A549 (cell line): ENCODE measurements at regions not wholly inside any gene's neighbourhood (a gene's known extent, or its start where the extent isn't known, plus 50 kb on each side); places are given as distances from the start of the nearest gene placed in this dataset.

ENCODE experiments used
- ATAC-seq, 2 experiments: fragments of 200-7000 bp in 1 of 2; fragments of >200 bp in 1 of 2; cut with Nextera tagmentation in 1 of 2; cut with Tn5 transposase in 1 of 2; 3 replicates each; pipeline versions ENCODE4 v1.8.0 to v1.9.1; 2018 to 2020; ENCODE audit warnings: mild to moderate bottlenecking in 1 of 2, moderate library complexity in 1 of 2
- CTCF ChIA-PET: fragments of 300-600 bp; sonication (Branson Sonifier 250); formaldehyde crosslinking; extraction: SDS; loops from one replicate; lab custom pipeline; 2021; ENCODE audit warnings: antibody characterized with exemption, inconsistent platforms; lab: Yijun Ruan, JAX
- POLR2A ChIA-PET: fragments of 350-600 bp; formaldehyde crosslinking; extraction: SDS; loops from one replicate; lab custom pipeline; 2021; ENCODE audit warnings: antibody characterized with exemption, inconsistent platforms; lab: Yijun Ruan, JAX
- DNase-seq, 2 experiments: peaks; one replicate each; pipeline versions ENCODE4 v3.0.0 to v3.0.0-alpha.2; 2011 to 2016; ENCODE audit warnings: low read depth in 1 of 2, low spot score in 1 of 2
- FAIRE-seq: peaks from 2 replicates; lab custom pipeline; 2011; peaks lifted over from hg19 to GRCh38; lab: Jason Lieb, UNC
- H3K27ac ChIP-seq, 2 experiments: fragments of >200 bp; sonication (Bioruptor Twin); formaldehyde crosslinking; 3 replicates each; pipeline ENCODE4 v1.5.1; 2016 to 2017
- H3K4me1 ChIP-seq: fragments of >200 bp; sonication (Bioruptor Twin); formaldehyde crosslinking; 3 replicates; pipeline ENCODE4 v1.6.1; 2016
- H3K4me2 ChIP-seq: fragments of >200 bp; sonication (Bioruptor Twin); formaldehyde crosslinking; 3 replicates; pipeline ENCODE4 v1.6.1; 2016
- H3K4me3 ChIP-seq: fragments of >200 bp; sonication (Bioruptor Twin); formaldehyde crosslinking; 3 replicates; pipeline ENCODE4 v1.5.1; 2016
- H3K9me3 ChIP-seq: fragments of >200 bp; sonication (Bioruptor Twin); formaldehyde crosslinking; 3 replicates; pipeline ENCODE4 v1.6.1; 2016
- BHLHE40 ChIP-seq: IDR thresholded peaks from 2 replicates; pipeline ENCODE4 v1.6.1; 2012; ENCODE audit warnings: low read depth, low read length, inconsistent platforms
- CEBPB ChIP-seq, 2 experiments: fragments of >200 bp in 1 of 2; sonication (Bioruptor Twin) in 1 of 2; formaldehyde crosslinking in 1 of 2; IDR thresholded peaks; 2 replicates each; pipeline ENCODE4 v1.6.1; 2012 to 2016
- EHMT2 ChIP-seq: fragments of 200-600 bp; sonication (generic); IDR thresholded peaks from 2 replicates; pipeline ENCODE4 v1.6.1; 2016; ENCODE audit warnings: antibody characterized with exemption, low read depth, mild to moderate bottlenecking, moderate library complexity
- EP300 ChIP-seq, 2 experiments: fragments of >200 bp; sonication (Bioruptor Twin); formaldehyde crosslinking; IDR thresholded peaks; 2 replicates in 1 of 2; 3 replicates in 1 of 2; pipeline ENCODE4 v1.6.1; 2016 to 2017
- FOSB ChIP-seq: fragments of 250-450 bp; sonication (Bioruptor Pico); IDR thresholded peaks from 2 replicates; pipeline ENCODE4 v1.5.0; 2020; ENCODE audit warnings: mild to moderate bottlenecking, moderate library complexity
- FOSL2 ChIP-seq, 2 experiments: fragments of 450-650 bp in 1 of 2; fragments of >200 bp in 1 of 2; sonication (Bioruptor Twin) in 1 of 2; formaldehyde crosslinking; IDR thresholded peaks; 2 replicates each; pipeline versions ENCODE4 v1.5.0 to v1.6.1; 2016 to 2020; ENCODE audit warnings: mild to moderate bottlenecking in 1 of 2, moderate library complexity in 1 of 2
- HOXA7 ChIP-seq: fragments of 250-450 bp; sonication (Bioruptor Pico); IDR thresholded peaks from 2 replicates; pipeline ENCODE4 v1.5.0; 2020; ENCODE audit warnings: mild to moderate bottlenecking, moderate library complexity
- JUNB ChIP-seq: fragments of >200 bp; sonication (Bioruptor Twin); formaldehyde crosslinking; IDR thresholded peaks from 2 replicates; pipeline ENCODE4 v1.6.1; 2016
- KDM1A ChIP-seq: fragments of 200-600 bp; sonication (generic); IDR thresholded peaks from 2 replicates; pipeline ENCODE4 v1.6.1; 2016; ENCODE audit warnings: low read depth, mild to moderate bottlenecking
- KDM5A ChIP-seq: fragments of 200-600 bp; sonication (generic); IDR thresholded peaks from 2 replicates; pipeline ENCODE4 v1.6.1; 2016; ENCODE audit warnings: antibody characterized with exemption, mild to moderate bottlenecking
- MAFK ChIP-seq: fragments of 450-650 bp; IDR thresholded peaks from 2 replicates; pipeline ENCODE4 v1.6.1; 2014; ENCODE audit not compliant: partially characterized antibody
- MAZ ChIP-seq: fragments of 150-350 bp; IDR thresholded peaks from 2 replicates; pipeline ENCODE4 v1.6.1; 2014; ENCODE audit warnings: antibody characterized with exemption, low read depth, low read length, borderline replicate concordance
- MYC ChIP-seq: IDR thresholded peaks from 2 replicates; pipeline ENCODE4 v1.6.1; 2012; ENCODE audit warnings: mild to moderate bottlenecking, inconsistent platforms, low read length, improper control_type of control experiment, borderline replicate concordance
- NFE2L2 ChIP-seq: fragments of 150-350 bp; conservative IDR thresholded peaks from 2 replicates; pipeline ENCODE4 v1.6.1; 2014; ENCODE audit warnings: low read length
- NR3C1 ChIP-seq: fragments of >200 bp; sonication (Bioruptor Twin); formaldehyde crosslinking; IDR thresholded peaks from 3 replicates; pipeline ENCODE4 v1.6.1; 2017
- POLR2A ChIP-seq: IDR thresholded peaks from 2 replicates; pipeline ENCODE4 v1.6.1; 2012; ENCODE audit warnings: mild to moderate bottlenecking, low read length
- RNF2 ChIP-seq: fragments of 200-600 bp; sonication (generic); IDR thresholded peaks from 2 replicates; pipeline ENCODE4 v1.6.1; 2016; ENCODE audit warnings: low read depth, mild to moderate bottlenecking, antibody characterized with exemption, moderate library complexity, borderline replicate concordance
- SMC3 ChIP-seq: fragments of >200 bp; sonication (Bioruptor Twin); formaldehyde crosslinking; IDR thresholded peaks from 3 replicates; pipeline ENCODE4 v1.6.1; 2018; ENCODE audit warnings: inconsistent platforms
- ZNF302 ChIP-seq: fragments of 250-450 bp; sonication (Bioruptor Pico); IDR thresholded peaks from 2 replicates; pipeline ENCODE4 v1.9.0; 2021; ENCODE audit warnings: inconsistent platforms, mild to moderate bottlenecking, moderate library complexity
- ZSCAN20 ChIP-seq: fragments of 250-450 bp; sonication (Bioruptor Pico); IDR thresholded peaks from 2 replicates; pipeline ENCODE4 v1.8.0; 2022; ENCODE audit warnings: mild to moderate bottlenecking, moderate library complexity
- WGBS: methylation state at CpG from one replicate; pipeline ENCODE4 v1.1.6; 2017; ENCODE audit errors: missing lambda C conversion rate; 5-methylcytosine and 5-hydroxymethylcytosine counted together
- TF ChIP-seq, protein P1 (sequence below): fragments of 250-450 bp; sonication (Bioruptor Pico); IDR thresholded peaks from 2 replicates; pipeline ENCODE4 v1.5.0; 2021; ENCODE audit warnings: mild to moderate bottlenecking, moderate library complexity, borderline replicate concordance
- TF ChIP-seq, protein P2 (sequence below): fragments of >200 bp; sonication (Bioruptor Twin); formaldehyde crosslinking; IDR thresholded peaks from 3 replicates; pipeline ENCODE4 v1.6.1; 2016
- TF ChIP-seq, protein P3 (sequence below): IDR thresholded peaks from 2 replicates; pipeline ENCODE4 v1.6.1; 2012; ENCODE audit warnings: low read depth, borderline replicate concordance
- TF ChIP-seq, protein P4 (sequence below): fragments of 250-450 bp; sonication (Bioruptor Pico); IDR thresholded peaks from 2 replicates; pipeline ENCODE4 v1.5.0; 2020; ENCODE audit warnings: low read depth, mild to moderate bottlenecking, moderate library complexity
- TF ChIP-seq, protein P5 (sequence below): fragments of 450-650 bp; IDR thresholded peaks from 2 replicates; pipeline ENCODE4 v1.6.1; 2014; ENCODE audit warnings: antibody characterized with exemption

DNA sequence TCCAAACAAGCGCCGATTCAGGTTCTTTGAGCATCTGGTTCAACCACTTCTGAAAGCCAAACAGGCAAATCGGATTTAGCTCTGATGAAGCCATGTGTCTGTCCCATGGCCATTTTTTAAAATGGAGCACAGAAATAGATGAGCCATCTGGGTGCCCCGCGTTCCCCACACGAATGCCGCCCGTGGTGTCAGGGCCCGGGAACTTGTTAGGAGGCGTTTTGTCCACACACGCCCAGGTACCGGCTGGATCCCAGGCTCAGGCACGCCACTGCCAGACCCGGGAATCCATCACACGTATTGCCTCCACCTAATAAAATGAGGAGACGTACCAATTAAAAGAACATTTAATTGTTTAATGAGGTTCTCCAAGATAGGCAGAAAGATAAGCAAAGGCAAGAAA lies 374.4 kb upstream of the SALL3 start:
- ATAC-seq (no peak), DNase-seq (no peak), FAIRE-seq (no peak)
- no peak overlapping the region for H3K27ac ChIP-seq
- no peak overlapping the region for H3K4me3 ChIP-seq
- H3K4me1 ChIP-seq, result no peaks in the 10 kb centered on the region
- no peak overlapping the region for H3K4me2 ChIP-seq
- no peaks in the 10 kb centered on the region for H3K9me3 ChIP-seq
- POLR2A ChIA-PET, result no interaction called here
- CTCF ChIA-PET, result no interaction called here
- TF ChIP-seq EHMT2 (no peak), EP300 (IDR thresholded peaks at IDR 0.05) (no peak), KDM5A (no peak), MYC (no peak), FOSL2 (IDR thresholded peaks at IDR 0.05) (no peak), FOSL2 (CRISPR knock-in tag; IDR thresholded peaks at IDR 0.05) (no peak), POLR2A (no peak), MAFK (no peak), JUNB (no peak)
- TF ChIP-seq, protein P1, sequence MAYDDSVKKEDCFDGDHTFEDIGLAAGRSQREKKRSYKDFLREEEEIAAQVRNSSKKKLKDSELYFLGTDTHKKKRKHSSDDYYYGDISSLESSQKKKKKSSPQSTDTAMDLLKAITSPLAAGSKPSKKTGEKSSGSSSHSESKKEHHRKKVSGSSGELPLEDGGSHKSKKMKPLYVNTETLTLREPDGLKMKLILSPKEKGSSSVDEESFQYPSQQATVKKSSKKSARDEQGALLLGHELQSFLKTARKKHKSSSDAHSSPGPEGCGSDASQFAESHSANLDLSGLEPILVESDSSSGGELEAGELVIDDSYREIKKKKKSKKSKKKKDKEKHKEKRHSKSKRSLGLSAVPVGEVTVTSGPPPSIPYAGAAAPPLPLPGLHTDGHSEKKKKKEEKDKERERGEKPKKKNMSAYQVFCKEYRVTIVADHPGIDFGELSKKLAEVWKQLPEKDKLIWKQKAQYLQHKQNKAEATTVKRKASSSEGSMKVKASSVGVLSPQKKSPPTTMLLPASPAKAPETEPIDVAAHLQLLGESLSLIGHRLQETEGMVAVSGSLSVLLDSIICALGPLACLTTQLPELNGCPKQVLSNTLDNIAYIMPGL (CRISPR knock-in tag), result no peak
- WGBS, result 60% methylated on average over 16 of the region's 16 CpGs

DNA sequence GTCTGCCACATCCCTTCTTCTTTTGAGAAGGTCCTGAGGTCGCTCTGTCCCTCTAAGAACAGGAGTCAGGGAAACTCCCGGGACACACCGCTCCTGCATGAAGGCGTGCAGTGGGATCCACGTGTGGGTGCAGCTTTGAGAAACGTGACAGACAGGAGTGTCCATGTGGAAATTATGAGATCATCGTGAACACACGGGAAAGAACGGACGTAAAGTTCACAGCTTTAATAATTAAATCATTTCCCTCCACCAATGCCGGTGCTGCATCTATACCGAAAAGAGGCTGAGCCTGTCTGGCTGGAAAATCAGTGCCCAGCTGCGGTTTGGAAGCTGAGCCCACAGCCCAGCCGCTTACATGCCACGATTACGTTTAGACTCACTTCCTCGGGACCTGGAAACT lies 372.4 kb upstream of the SALL3 start:
- ATAC-seq, result no peak
- Histone ChIP-seq H3K9me3 (no peaks in the 10 kb centered on the region), H3K27ac (no peak overlapping the region), H3K4me2 (no peak overlapping the region), H3K4me3 (no peak overlapping the region), H3K4me1 (no peaks in the 10 kb centered on the region)
- 16% methylated on average over 17 of the region's 17 CpGs for WGBS
- no peak for DNase-seq
- CTCF ChIA-PET, result no interaction called here
- no peak for FAIRE-seq
- no peak for TF ChIP-seq ZNF302 (CRISPR knock-in tag)
- no peak for TF ChIP-seq SMC3
- TF ChIP-seq, protein P2, sequence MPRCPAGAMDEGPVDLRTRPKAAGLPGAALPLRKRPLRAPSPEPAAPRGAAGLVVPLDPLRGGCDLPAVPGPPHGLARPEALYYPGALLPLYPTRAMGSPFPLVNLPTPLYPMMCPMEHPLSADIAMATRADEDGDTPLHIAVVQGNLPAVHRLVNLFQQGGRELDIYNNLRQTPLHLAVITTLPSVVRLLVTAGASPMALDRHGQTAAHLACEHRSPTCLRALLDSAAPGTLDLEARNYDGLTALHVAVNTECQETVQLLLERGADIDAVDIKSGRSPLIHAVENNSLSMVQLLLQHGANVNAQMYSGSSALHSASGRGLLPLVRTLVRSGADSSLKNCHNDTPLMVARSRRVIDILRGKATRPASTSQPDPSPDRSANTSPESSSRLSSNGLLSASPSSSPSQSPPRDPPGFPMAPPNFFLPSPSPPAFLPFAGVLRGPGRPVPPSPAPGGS, result no peak
- TF ChIP-seq, protein P3, sequence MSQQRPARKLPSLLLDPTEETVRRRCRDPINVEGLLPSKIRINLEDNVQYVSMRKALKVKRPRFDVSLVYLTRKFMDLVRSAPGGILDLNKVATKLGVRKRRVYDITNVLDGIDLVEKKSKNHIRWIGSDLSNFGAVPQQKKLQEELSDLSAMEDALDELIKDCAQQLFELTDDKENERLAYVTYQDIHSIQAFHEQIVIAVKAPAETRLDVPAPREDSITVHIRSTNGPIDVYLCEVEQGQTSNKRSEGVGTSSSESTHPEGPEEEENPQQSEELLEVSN, result no peak
- TF ChIP-seq, protein P4, sequence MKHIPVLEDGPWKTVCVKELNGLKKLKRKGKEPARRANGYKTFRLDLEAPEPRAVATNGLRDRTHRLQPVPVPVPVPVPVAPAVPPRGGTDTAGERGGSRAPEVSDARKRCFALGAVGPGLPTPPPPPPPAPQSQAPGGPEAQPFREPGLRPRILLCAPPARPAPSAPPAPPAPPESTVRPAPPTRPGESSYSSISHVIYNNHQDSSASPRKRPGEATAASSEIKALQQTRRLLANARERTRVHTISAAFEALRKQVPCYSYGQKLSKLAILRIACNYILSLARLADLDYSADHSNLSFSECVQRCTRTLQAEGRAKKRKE (CRISPR knock-in tag), result no peak
- TF ChIP-seq BHLHE40, result no peak
- no peak for TF ChIP-seq ZSCAN20 (CRISPR knock-in tag)
- no peak for TF ChIP-seq EP300 (IDR thresholded peaks at IDR 0.05)
- TF ChIP-seq HOXA7 (CRISPR knock-in tag), result no peak
- TF ChIP-seq KDM1A, result no peak
- TF ChIP-seq NR3C1, result no peak
- no peak for TF ChIP-seq MAZ
- TF ChIP-seq MAFK, result no peak
- TF ChIP-seq NFE2L2, result no peak
- TF ChIP-seq CEBPB (IDR thresholded peaks at IDR 0.05), result no peak
- no peak for TF ChIP-seq FOSB (CRISPR knock-in tag)
- TF ChIP-seq RNF2, result no peak
- TF ChIP-seq, protein P5, sequence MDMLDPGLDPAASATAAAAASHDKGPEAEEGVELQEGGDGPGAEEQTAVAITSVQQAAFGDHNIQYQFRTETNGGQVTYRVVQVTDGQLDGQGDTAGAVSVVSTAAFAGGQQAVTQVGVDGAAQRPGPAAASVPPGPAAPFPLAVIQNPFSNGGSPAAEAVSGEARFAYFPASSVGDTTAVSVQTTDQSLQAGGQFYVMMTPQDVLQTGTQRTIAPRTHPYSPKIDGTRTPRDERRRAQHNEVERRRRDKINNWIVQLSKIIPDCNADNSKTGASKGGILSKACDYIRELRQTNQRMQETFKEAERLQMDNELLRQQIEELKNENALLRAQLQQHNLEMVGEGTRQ, result no peak
- TF ChIP-seq, all 56 proteins: peak for 0
- POLR2A ChIA-PET, result no interaction called here
